HG02642 (cell line): ENCODE measurements at regions not wholly inside any gene's neighbourhood (a gene's known extent, or its start where the extent isn't known, plus 50 kb on each side); places are given as distances from the start of the nearest gene placed in this dataset.
"Not testable (repeated sequence)": the region's sequence is repeated elsewhere in the genome, so short reads cannot be mapped to it uniquely, and the experiment has no call there.

Experiments used
- ATAC-seq: cut with Tn5 transposase; IDR thresholded peaks from one replicate; pipeline ENCODE4 v1.9.1; 2021; ENCODE audit warnings: mild to moderate bottlenecking; ENCODE audit not compliant: unreplicated experiment, poor library complexity

DNA sequence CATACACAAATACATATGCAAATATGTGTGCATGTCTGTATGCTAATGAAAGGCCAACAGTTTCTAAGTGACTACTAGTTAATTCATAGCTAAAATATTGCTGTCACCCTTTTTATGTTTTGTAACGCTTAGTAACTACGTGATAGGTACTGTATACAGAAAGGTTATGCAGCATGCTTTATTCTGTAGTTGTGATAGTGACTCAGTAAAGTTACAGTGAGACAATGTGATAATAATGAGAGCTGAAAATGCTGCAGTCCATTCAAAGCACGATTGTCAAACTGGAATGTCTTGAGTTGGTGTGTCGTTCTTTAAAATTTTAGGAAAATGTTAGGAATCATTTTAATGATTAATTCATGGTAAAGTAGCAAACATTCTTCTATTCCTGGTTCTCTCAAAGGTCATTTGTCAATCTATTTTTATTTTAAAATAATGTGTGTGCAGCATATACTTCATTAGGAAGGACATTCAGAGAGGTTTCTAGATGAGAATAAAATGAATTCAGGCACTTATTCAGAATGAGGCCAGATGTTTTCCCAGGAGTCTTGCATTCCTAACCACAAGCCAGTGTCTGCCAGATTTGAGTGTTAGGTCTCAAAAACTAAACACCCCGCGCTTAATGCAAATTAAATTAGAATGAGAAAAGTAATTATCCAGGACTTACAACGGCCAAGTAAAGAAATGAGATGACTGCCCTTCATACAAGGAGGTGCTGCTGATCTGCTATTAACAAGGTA lies 408.8 kb upstream of the FZD8 start:
- ATAC-seq: no peak

GRCh38 chr10:36048780-36049179 lies 406.7 kb upstream of the FZD8 start:
- ATAC-seq: no peak

DNA sequence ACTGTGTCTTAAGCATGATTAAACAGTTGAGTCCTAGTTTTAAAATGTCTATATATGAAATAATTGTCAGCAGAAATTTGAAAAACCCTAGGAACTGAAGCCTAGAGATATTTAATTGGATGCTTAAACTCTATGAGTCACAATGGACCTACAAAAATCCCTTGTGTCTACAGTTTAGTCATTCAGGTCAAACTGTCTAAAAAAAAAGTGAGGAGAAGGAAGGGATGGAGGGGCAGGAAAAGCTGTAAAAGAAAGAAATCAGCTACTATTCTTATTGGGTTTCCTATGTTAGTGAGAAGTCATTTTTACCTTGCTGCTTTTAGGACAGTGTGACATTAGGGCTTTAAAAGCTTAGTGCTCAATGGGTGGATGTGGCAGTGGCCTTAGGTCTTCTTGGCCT lies 406.1 kb upstream of the FZD8 start:
- ATAC-seq: no peak

DNA sequence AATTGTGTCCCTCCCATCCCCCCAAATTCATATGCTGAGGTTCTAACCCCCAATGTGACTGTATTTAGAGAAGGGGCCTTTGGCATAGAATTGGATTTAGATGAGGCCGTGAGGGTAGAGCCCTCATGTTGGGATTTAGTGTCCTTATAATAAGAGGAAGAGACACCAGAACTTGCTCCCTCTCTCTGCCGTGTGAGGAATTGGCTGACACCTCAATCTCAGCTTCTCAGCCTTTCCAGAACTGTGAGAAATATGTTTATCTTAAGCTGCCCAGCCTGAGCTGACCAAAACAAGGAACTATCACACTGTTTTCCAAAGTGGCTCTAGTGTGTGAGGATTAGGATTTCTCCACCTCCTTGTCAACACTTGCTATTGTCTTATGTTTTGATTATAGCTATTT lies 400.0 kb upstream of the FZD8 start:
- ATAC-seq: no peak

DNA sequence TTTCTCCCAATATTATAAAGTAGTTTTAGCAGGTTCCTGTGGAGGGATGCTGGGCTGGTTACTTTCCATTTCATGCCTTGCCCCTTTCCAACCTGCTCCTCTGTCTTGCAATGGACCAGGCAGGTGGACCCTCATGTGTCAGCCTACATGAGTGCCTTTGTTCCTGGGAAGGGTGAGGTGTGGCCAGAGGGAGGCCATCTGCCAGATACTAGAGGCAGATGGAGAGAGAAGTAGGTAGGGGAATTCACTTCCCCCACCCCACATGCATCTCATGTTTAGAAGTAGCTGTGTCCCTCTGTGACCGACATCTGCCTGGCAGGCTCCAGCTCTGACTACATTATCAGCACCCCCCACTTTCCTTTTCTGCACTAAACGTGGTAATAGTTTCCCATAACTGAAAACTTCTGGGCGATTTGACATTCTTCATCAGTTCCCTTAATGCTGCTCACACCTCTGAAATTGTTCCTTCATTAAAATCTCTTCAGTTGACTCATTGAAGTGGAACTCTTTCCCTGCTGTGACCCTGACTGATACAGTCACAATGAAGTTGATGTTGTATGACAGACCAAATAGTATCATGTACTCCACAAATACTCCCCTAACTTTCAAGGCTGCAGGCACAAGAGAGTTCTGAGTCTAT lies 396.3 kb upstream of the FZD8 start:
- no peak for ATAC-seq

DNA sequence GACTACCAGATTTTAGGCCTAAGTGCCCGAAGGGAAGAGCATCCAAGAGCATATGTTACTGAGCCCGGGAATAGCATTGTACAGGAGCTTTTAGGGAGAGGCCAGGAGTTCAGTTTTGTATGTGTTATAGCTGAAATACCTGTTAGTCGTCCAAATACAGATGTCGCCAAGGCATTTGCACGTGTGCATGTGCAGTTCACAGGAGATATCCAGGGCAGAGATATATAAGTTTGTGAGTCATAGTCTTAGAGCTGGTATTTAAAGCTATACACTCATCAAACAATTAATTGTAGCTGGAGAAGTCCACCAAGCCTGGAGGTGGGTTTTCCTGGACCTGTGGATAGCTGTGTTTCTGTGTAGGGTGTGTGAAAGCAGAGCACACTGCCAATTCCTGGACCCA lies 394.0 kb upstream of the FZD8 start:
- no peak for ATAC-seq

GRCh38 chr10:36033808-36034207 lies 391.7 kb upstream of the FZD8 start:
- ATAC-seq: no peak

DNA sequence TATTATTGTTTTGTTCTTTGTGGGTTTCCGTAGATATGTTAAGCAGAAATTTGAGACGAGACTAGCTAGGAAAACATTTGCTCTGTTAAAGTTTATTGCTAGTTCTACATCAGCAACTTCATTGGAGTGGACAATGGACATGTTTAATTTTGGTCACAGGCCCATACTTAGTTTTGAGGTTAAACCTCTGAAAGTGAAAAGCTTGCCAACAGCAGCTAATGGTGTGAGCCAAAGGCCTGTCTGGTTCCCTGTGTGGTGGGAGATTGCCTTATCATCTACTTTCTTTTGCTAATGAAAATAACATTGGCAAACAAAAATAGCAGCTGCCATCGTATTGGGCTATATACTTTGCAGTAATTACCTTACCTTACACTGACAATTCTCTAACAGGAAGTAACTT lies 388.4 kb upstream of the FZD8 start:
- no peak for ATAC-seq

DNA sequence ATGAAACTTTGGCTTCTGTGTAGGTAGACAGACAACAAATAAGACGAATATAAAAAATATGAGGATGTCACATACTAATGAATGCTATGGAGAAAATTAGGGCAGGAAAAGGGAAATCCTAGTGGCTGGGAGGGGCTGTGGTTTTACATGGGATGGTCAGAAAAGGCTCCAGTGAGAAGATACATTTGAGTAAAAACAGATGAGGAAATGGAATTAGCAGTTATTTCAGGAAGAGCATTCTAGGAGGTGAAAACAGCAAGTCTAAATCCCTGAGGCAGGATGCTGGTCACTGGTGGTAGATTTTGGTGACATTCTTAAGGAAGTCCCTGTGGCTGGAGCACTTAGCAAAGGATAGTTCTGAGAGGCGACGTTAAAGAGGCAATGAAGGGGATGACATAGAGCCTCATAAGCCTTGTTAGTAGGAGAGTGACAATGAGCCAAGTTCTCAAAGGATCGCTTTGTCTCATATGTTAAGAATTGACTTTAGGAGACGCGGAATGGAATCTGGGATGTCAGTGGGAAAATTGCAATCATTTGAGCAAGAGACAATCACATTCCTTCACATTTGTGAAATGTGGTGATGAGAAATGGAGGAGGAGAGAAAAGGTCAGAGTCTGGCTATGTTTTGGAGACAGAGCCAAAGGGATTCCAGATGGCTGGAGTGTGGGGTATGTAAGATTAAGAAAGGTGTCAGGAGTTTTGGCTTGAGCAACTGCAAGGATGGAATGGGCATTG lies 384.7 kb upstream of the FZD8 start:
- ATAC-seq: no peak

- no peak for ATAC-seq
Measured at GRCh38 chr10:36026081-36026480, 384.0 kb upstream of the FZD8 start.

GRCh38 chr10:36023939-36024338 lies 381.8 kb upstream of the FZD8 start:
- no peak for ATAC-seq

- no peak for ATAC-seq
Measured at GRCh38 chr10:36021096-36021495, 379.0 kb upstream of the FZD8 start.

GRCh38 chr10:36019749-36020148 lies 377.7 kb upstream of the FZD8 start:
- ATAC-seq: no peak

DNA sequence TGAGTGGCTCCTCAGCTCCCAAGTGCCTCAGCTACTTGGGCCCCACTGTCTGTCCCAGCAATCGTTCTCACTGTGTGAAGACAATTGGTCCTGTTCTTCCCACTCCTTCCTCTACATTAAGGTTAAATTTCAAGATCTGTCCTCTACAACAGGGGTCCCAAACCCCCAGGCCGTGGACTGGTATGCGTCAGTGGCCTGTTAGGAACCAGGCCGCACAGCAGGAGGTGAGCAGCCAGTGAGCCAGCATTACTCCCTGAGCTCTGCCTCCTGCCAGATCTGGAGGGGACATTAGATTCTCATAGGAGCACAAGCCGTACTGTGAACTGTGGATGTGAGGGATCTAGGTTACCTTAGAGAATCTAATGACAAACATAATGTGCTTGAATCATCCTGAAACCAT lies 376.9 kb upstream of the FZD8 start:
- ATAC-seq: no peak

- ATAC-seq: no peak
Measured at GRCh38 chr10:36017137-36017536, 375.0 kb upstream of the FZD8 start.

GRCh38 chr10:36007369-36007768 lies 365.3 kb upstream of the FZD8 start:
- no peak for ATAC-seq

GRCh38 chr10:36003688-36004087 lies 361.6 kb upstream of the FZD8 start:
- no peak for ATAC-seq

DNA sequence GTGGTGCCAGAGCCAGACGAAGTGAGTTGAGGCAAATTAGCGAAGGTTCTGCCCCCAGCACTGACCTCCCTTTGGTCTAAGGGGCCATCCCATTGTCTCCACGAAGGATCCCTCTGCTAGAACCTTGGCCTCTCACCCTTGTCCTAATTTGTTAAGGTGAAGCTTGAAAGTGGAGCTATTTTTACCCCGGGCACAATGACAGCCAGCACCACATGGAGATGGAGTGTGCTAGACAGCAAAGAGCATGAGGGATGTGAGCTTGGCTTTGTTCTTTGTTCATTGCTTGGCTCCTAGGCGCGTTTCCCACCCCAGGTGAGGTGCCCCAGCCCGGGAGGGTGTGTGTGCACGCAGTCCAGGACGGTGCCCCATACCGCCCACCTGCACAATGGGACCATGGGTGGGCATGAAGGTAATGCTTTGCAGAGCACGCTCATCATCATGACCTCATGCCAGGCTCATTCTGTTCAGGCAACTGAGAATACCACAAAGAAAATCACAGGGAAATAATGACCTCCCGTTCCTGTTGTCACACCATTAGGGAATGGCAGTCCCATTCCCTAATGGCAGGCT lies 361.0 kb upstream of the FZD8 start:
- no peak for ATAC-seq

DNA sequence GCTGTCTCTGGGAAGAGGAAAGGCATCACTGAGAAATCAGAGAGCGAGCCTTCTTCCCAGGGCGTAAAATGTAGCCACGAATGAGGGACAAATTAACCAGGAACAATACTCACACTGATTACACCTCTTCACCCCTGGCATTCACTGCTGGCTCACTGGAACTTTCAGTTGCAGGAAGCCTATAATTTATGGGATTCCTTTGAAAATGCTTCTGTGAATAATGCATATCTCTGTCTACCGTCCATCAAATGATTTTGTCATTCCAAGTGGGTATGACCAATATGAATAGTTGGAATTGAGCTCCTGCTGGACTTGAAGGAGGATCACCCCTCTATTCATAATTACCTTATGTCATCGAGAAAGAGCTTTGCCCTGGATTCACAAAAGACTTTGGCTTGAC lies 360.3 kb upstream of the FZD8 start:
- ATAC-seq: no peak

GRCh38 chr10:36000754-36001153 lies 358.7 kb upstream of the FZD8 start:
- ATAC-seq: not testable (repeated sequence)

DNA sequence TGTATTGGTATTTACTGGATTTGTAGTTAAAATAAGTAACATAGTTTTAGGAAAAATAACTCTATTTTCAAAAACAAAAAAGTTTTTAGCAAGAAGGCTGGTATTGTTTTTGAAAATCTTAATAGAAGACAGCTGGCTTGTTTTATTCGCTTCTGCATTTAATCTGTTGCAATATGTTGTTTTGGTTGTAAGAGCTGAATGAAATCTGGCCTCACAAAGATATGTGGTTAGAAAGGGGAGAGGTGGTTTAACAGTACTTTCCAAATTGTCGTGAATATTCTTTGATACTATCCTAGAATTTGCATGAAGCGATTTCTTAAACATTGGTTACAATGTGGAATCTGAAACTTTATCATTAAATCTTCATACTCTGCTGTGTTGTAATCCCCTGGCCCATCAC lies 355.9 kb upstream of the FZD8 start:
- ATAC-seq: no peak
